ENCODE measurements at regions not wholly inside any gene's neighbourhood (a gene's known extent, or its start where the extent isn't known, plus 50 kb on each side); places are given as distances from the start of the nearest gene placed in this dataset.

GRCh38 chr2:199679883-199680282, 171.1 kb downstream of the FTCDNL1 start:
- Histone ChIP-seq H3K9me3 (ENCODE audit: control extremely low read depth in 1 of 3, control insufficient read depth in 2 of 3, insufficient read depth in 1 of 3, low read length in 2 of 3) (no peaks in the 10 kb centered on the region), H3K4me2 (replicated peaks; ENCODE audit: low read depth, low read length, poor library complexity, severe bottlenecking) (no peak overlapping the region), H3K27me3 (replicated peaks in 1 of 4; ENCODE audit: control extremely low read depth in 1 of 4, control insufficient read depth in 3 of 4, insufficient read depth in 4 of 4, low read length in 3 of 4) (no peaks in the 10 kb centered on the region), H4K20me1 (ENCODE audit: control insufficient read depth, insufficient read depth, low read length, poor library complexity, severe bottlenecking) (no peaks in the 10 kb centered on the region), H3K9ac (ENCODE audit: low read length) (no peak overlapping the region), H3K79me2 (ENCODE audit: control insufficient read depth, insufficient read depth, low read length) (no peaks in the 10 kb centered on the region), H3K27ac (ENCODE audit: low read length in 2 of 2) (no peak overlapping the region), H3K4me1 (ENCODE audit: control insufficient read depth in 2 of 2, insufficient read depth in 2 of 2, low read length in 2 of 2) (no peaks in the 10 kb centered on the region), H3K4me3 (ENCODE audit: control extremely low read depth in 1 of 5, extremely low read depth in 1 of 5, insufficient read depth in 1 of 5, low read depth in 2 of 5, low read length in 4 of 5) (no peak overlapping the region), H3K36me3 (replicated peaks in 1 of 2; ENCODE audit: control extremely low read depth in 1 of 2, control insufficient read depth in 1 of 2, extremely low read depth in 1 of 2, insufficient read depth in 2 of 2, low read length in 1 of 2) (no peaks in the 10 kb centered on the region), H2AFZ (ENCODE audit: insufficient read depth, low read depth, low read length, poor library complexity, severe bottlenecking) (no peak overlapping the region)
- DNase-seq (no peak), ATAC-seq (ENCODE audit: low read depth) (no peak)
- no peak overlapping the region for H3K27ac Mint-ChIP-seq
- H3K4me1 Mint-ChIP-seq, result no peaks in the 10 kb centered on the region
- ChIA-PET POLR2A (no interaction called here), CTCF (no interaction called here)
- intact Hi-C loops (cut with micrococcal nuclease), result no loop called here
- H3K27me3 Mint-ChIP-seq, result peaks cover 7% of the 10 kb centered on the region
- WGBS (ENCODE audit: insufficient coverage), result no CpG with 5 or more reads among the region's 1 CpG
- H3K4me3 Mint-ChIP-seq, result no peak overlapping the region
- no peak for TF ChIP-seq CTCF (IDR thresholded peaks at IDR 0.05)
- TF ChIP-seq EZH2 (IDR thresholded peaks at IDR 0.05; ENCODE audit: borderline replicate concordance, insufficient read depth, low read depth, low read length, poor library complexity, severe bottlenecking), result no peak
- no peaks in the 10 kb centered on the region for H3K9me3 Mint-ChIP-seq (ENCODE audit: insufficient read depth)

- no peaks in the 10 kb centered on the region for H3K4me1 Mint-ChIP-seq
- Histone ChIP-seq H3K27ac (ENCODE audit: low read length in 2 of 2) (no peak overlapping the region), H3K79me2 (ENCODE audit: control insufficient read depth, insufficient read depth, low read length) (no peaks in the 10 kb centered on the region), H3K9ac (ENCODE audit: low read length) (no peak overlapping the region), H3K4me2 (replicated peaks; ENCODE audit: low read depth, low read length, poor library complexity, severe bottlenecking) (no peak overlapping the region), H3K4me3 (ENCODE audit: control extremely low read depth in 1 of 5, extremely low read depth in 1 of 5, insufficient read depth in 1 of 5, low read depth in 2 of 5, low read length in 4 of 5) (no peak overlapping the region), H3K4me1 (ENCODE audit: control insufficient read depth in 2 of 2, insufficient read depth in 2 of 2, low read length in 2 of 2) (no peaks in the 10 kb centered on the region), H4K20me1 (ENCODE audit: control insufficient read depth, insufficient read depth, low read length, poor library complexity, severe bottlenecking) (no peaks in the 10 kb centered on the region), H2AFZ (ENCODE audit: insufficient read depth, low read depth, low read length, poor library complexity, severe bottlenecking) (no peak overlapping the region), H3K27me3 (replicated peaks in 1 of 4; ENCODE audit: control extremely low read depth in 1 of 4, control insufficient read depth in 3 of 4, insufficient read depth in 4 of 4, low read length in 3 of 4) (no peaks in the 10 kb centered on the region), H3K36me3 (replicated peaks in 1 of 2; ENCODE audit: control extremely low read depth in 1 of 2, control insufficient read depth in 1 of 2, extremely low read depth in 1 of 2, insufficient read depth in 2 of 2, low read length in 1 of 2) (no peaks in the 10 kb centered on the region), H3K9me3 (ENCODE audit: control extremely low read depth in 1 of 3, control insufficient read depth in 2 of 3, insufficient read depth in 1 of 3, low read length in 2 of 3) (no peaks in the 10 kb centered on the region)
- TF ChIP-seq CTCF (IDR thresholded peaks at IDR 0.05) (no peak), EZH2 (IDR thresholded peaks at IDR 0.05; ENCODE audit: borderline replicate concordance, insufficient read depth, low read depth, low read length, poor library complexity, severe bottlenecking) (no peak)
- intact Hi-C loops (cut with micrococcal nuclease), result no loop called here
- DNase-seq, result no peak
- no CpG with 5 or more reads among the region's 4 CpGs for WGBS (ENCODE audit: insufficient coverage)
- no peak overlapping the region for H3K27ac Mint-ChIP-seq
- H3K9me3 Mint-ChIP-seq (ENCODE audit: insufficient read depth), result no peaks in the 10 kb centered on the region
- ChIA-PET POLR2A (no interaction called here), CTCF (no interaction called here)
- H3K27me3 Mint-ChIP-seq, result peaks cover 7% of the 10 kb centered on the region
- H3K4me3 Mint-ChIP-seq, result no peak overlapping the region
- ATAC-seq (ENCODE audit: low read depth), result no peak
These were observed 173.1 kb downstream of the FTCDNL1 start for GRCh38 chr2:199677881-199678280.

Data from B cell (primary cell).